GM19324 (cell line): ENCODE measurements at regions not wholly inside any gene's neighbourhood (a gene's known extent, or its start where the extent isn't known, plus 50 kb on each side); places are given as distances from the start of the nearest gene placed in this dataset.
"Not testable (repeated sequence)": the region's sequence is repeated elsewhere in the genome, so short reads cannot be mapped to it uniquely, and the experiment has no call there.

ENCODE experiments used
- ATAC-seq: cut with Tn5 transposase; IDR thresholded peaks from one replicate; pipeline ENCODE4 v1.9.1; 2021; ENCODE audit warnings: mild to moderate bottlenecking, moderate library complexity; ENCODE audit not compliant: unreplicated experiment, low FRiP score

DNA sequence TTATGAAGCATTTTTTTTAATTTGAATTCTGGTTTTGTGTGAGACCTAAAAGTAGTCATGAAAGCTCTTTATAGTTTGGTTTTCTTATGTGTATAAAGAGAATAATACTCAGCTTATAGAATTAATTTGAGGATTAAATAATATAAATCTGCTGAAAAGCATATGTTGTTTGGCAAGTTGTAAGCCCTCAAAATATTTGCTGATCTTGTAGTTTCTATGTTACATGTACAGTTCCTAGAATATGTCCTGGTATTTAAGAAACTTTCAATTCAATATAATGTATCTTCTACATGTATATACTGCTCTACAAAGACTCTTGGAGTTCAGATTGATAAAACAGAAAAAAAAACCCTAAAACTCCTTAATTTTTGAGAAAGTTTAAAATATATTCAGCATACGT is 605.5 kb upstream of the FAM98A start:
- ATAC-seq, result no peak

GRCh38 chr2:34201099-34201498 is 602.0 kb upstream of the FAM98A start:
- ATAC-seq, result no peak

DNA sequence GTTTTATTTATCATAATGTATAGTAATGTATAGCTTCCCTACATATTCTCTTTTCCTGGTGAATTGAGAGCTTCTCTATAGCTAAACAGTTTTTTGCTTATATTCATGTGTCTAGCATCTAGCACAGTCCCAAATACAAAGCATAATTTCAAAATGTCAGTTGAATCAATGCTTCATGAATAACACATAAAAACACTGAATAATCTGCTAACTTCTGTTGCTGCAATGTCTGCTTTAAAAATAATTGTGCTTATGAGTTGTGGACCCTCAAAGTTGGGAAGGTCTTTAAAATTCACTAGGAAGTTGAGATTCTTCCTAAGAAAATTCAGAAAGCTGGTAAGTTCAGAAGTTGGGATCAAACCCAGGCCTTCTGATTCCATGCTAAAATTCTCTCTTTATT is 600.9 kb upstream of the FAM98A start:
- ATAC-seq, result no peak

DNA sequence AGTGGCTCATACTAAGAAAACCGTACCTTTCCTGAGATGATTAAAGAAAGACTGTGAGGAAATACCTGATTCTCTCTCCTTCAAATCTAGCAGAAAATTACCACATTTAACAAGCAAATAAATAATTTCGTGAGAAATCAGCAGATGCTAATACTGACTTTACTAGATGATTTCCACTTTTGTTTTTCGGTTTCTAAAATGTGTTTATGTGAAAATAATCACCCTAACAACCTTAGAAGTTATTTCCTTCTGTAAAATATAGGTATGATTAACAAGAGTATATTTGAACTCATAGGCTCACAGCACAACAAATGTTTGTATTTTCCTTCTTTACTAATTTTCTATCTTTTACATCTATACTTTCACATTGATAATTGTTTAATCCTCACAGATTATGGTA is 594.1 kb upstream of the FAM98A start:
- no peak for ATAC-seq

DNA sequence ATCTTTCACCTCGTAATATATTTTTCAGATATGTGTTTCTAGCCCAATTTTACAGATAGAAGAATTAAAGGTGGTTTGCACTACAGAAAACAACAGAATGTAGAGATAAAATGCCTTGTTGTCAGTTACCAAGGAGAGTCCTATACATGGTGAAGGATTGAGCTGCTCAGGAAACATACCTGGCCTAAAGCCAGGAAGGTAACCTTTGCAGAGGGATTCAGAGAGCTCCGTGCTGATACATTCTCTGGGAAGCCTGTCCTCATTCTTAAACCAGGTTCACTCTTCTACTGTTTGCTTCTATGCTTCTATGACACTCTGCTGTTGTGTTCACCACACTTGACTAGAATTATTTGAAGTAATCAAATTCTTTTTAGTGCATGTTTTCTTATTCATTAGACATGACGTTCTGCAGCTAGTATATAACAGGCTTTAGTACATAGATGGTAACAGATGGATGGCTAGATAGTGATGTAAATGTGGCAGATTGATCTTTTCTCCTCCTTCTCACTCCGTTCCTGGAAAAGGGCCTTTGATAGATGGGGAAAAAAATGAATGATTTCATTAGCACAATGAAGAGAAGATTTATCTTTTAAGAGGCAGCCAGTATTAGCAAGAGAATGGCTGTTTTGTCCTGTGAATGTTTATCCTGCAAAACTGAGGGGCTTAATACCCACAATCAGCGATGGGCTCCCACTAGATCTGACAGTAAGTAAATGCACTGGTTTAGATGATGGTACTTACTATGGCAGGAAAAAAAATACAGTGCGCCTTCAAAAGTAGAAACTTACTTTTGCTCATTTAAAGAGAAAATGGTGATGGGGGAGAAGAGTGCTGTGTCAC is 589.6 kb upstream of the FAM98A start:
- no peak for ATAC-seq

GRCh38 chr2:34179511-34179910 is 580.4 kb upstream of the FAM98A start:
- no peak for ATAC-seq

DNA sequence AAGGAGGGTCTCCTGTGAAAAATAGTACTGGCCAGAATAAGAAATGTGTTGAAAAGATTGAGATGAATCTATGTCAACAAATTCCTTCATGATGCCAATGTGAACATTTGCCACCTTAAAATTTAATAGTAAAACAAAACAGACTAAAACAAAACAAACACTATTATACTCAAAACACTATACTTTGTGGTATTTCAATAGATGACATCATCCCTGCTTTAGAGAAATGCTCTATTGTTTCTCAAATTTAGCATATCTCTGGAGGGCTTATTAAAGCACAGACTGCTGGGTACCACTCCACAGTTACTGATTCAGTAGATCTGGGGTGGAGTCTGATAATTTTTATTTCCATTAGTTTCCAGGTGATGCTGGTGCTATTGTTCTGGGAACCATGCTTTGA is 579.4 kb upstream of the FAM98A start:
- no peak for ATAC-seq

DNA sequence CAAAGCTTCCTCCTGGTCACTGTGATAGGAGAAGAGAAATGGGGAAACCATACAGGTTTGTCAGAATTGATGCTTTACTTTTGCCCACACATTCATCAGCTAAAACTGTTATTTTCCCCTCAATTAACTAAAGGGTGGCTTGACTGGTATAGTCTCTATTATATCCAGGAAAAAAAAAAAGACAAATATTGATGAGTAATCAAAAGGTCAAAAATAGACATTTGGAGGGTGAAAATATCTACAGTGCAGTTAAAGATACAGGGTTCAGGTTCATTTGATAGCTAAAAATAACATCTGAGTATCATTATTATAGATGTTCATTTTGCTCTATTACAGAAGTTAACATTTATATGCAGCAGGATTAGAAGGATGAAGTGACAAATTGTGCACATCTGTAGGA is 577.6 kb upstream of the FAM98A start:
- ATAC-seq, result no peak

DNA sequence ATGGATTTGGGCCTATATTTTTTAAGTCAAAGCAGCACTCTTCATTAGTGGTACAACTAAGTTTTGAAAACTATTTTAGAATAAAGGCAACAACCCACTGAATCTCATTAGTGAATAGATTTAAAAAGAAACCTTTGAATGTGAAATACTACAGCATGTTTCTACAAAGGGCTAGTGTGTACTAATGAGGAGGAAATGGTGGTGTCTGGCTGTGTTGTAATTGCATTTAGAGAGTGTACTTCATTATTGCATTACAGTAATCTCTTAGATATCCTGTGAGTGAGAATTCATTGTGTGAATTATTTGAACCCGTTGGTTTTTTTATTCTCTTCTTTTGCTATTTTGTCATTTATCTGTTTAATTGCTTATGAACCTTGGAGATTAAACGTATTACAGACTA is 575.4 kb upstream of the FAM98A start:
- ATAC-seq, result no peak

DNA sequence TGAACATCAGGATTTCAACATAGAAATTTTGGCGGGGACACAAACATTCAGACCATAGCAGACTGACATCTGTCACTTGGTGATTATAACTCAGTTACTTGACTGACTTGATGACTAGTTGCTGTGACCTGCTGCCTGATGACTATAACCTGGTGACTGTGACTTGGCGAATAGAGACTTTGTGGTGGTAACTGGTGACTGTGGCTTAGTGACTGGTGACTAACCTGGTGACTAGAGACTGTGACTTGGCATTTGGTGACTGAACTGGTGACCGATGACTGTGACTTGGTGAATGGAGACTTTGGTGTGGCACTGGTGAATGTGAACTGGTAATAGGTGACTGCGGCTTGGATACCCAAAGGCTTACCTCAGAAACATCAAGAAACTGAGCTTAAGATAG is 563.1 kb upstream of the FAM98A start:
- ATAC-seq, result no peak

GRCh38 chr2:34161549-34161948 is 562.5 kb upstream of the FAM98A start:
- ATAC-seq, result no peak

GRCh38 chr2:34159901-34160300 is 560.8 kb upstream of the FAM98A start:
- no peak for ATAC-seq

GRCh38 chr2:34153484-34153883 is 554.4 kb upstream of the FAM98A start:
- no peak for ATAC-seq

- ATAC-seq, result no peak
Observed at GRCh38 chr2:34147780-34148179, 548.7 kb upstream of the FAM98A start.

- no peak for ATAC-seq
Observed at GRCh38 chr2:34143149-34143548, 544.0 kb upstream of the FAM98A start.

- not testable (repeated sequence) for ATAC-seq
Observed at GRCh38 chr2:34142531-34143008, 543.5 kb upstream of the FAM98A start.

DNA sequence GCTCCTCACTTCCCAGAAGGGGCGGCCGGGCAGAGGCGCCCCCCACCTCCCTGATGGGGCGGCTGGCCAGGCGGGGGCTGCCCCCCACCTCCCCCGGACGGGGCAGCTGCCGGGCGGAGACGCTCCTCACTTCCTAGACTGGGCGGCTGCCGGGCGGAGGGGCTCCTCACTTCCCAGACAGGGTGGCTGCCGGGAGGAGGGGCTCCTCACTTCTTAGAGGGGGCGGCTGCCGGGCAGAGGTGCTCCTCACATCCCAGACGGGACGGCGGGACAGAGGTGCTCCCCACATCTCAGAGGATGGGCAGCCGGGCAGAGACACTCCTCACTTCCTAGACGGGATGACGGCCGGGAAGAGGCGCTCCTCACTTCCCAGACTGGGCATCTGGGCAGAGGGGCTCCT is 534.0 kb upstream of the FAM98A start:
- not testable (repeated sequence) for ATAC-seq

DNA sequence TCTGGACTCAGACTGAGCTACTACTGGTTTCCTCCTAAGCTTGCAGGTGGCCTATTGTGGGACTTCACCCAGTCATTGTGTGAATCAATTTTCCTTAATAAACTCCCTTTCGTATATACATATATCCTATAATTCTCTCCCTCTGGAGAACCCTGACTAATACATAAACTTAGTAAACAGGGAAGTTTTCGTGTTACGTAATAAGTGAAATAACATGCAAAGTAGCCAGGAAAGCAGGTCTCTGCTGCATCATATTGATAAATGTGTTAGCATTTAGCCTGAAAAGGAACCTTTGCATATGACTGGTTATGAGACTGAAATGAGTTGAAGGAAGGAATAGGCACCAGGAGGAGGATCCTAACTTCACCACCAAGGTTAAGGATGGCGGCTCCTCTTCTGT is 527.2 kb upstream of the FAM98A start:
- no peak for ATAC-seq

- ATAC-seq, result no peak
Observed at GRCh38 chr2:34123996-34124785, 525.1 kb upstream of the FAM98A start.

- no peak for ATAC-seq
Observed at GRCh38 chr2:34121076-34121475, 522.0 kb upstream of the FAM98A start.

DNA sequence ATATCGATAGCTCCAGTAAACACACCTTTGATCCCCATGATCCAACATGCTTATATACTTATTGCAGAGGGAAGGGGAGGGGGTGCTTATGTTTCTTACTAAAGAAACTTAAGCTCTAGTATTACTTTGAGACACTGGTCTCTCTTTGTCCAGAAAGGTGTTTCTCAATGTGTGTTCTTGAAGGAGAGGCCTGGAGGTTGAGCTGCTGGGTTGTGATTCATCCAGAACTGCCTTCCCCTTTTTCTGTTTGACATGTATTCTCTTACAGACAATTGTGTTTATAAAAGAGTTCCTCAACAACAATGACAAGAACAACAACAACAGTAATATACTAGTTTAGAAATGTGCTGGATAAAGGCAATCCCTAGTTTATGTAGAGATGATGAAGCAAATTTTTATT is 516.0 kb upstream of the FAM98A start:
- no peak for ATAC-seq

DNA sequence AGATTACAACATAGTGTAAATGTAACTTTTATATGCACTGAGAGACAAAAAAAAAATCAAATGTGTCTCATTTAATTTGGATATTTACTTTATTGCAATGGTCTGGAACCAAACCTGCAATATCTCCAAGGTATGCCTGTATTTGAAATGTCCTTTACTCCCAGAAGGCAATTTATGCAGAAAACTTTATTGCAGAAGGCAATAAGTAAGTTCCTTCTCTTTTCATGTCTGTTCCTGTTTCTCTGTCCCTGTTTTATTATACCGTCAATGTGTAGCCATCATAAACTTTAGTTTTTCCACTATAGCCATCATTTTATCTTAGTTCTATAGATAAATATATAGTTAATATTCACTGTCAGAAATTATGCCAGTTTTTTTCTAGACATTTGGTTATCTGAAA is 513.1 kb upstream of the FAM98A start:
- ATAC-seq, result no peak
